NCI-H82 (cell line): ENCODE measurements at regions not wholly inside any gene's neighbourhood (a gene's known extent, or its start where the extent isn't known, plus 50 kb on each side); places are given as distances from the start of the nearest gene placed in this dataset.

Source experiments
- DNase-seq: peaks from one replicate; lab custom pipeline; 2025; lab: John Stamatoyannopoulos, UW

GRCh38 chr11:56932572-56933220 is 56.0 kb upstream of the OR5AK2 start:
- DNase-seq = no peak

- DNase-seq = no peak
Measured at GRCh38 chr11:56923116-56923515, 65.6 kb upstream of the OR5AK2 start.

GRCh38 chr11:56922421-56922820 is 66.3 kb upstream of the OR5AK2 start:
- DNase-seq = no peak

DNA sequence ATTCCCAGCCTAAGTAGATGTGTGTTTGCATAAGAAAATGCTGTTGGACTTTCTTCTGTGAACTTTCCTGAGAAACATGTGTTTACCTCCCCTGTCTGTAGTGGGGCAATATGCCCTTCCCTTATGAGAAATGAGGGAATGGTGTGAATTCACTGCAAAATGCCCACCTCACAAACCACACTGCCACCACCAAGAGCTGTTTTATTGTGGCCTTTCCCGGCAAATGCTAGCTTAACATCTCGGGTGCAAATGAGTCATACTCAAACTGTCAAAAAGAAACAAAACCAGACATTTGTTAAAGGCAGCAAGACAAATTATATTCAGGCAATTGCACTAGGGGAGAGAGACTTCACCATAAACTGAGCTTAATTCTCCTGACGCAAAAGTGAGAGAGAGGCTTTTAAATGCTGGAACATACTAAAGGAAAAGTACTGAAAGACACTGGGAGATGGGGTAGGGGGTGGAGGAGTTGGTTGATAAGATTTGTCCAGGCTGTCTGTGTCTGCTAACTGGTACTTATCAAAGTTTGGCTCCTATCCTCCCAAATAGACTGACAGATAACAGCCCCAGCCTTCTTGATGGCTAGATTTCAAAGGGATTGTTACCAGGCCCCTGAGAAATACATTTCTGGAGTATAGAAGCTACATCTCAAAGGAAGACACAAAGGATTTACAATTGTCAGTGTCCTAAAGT is 70.9 kb upstream of the OR5AK2 start:
- no peak for DNase-seq

- no peak for DNase-seq
Measured at GRCh38 chr11:56916587-56916986, 72.1 kb upstream of the OR5AK2 start.

DNA sequence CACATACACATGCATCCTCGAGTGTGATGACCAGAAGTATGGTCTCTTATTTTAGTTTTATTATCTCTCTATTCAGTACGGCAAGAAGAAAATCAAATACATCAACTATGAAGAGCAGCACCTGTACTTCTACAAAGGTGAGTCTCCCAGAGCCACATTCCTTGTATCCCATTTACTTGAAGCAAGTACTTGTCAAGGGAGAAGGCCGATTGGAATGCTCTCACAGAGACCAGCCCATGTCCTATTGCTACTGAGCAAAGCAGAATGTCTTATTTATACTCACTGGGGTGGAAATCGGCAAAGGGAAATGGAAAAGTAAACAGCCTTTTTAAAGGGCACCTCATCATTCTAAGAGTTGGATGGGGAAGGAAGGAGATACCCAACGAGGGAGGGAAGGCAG is 72.6 kb upstream of the OR5AK2 start:
- DNase-seq = no peak

GRCh38 chr11:56911312-56911711 is 77.4 kb upstream of the OR5AK2 start:
- no peak for DNase-seq

GRCh38 chr11:56910785-56911184 is 77.9 kb upstream of the OR5AK2 start:
- DNase-seq = no peak

- no peak for DNase-seq
Measured at GRCh38 chr11:56910046-56910773, 78.5 kb upstream of the OR5AK2 start.

DNA sequence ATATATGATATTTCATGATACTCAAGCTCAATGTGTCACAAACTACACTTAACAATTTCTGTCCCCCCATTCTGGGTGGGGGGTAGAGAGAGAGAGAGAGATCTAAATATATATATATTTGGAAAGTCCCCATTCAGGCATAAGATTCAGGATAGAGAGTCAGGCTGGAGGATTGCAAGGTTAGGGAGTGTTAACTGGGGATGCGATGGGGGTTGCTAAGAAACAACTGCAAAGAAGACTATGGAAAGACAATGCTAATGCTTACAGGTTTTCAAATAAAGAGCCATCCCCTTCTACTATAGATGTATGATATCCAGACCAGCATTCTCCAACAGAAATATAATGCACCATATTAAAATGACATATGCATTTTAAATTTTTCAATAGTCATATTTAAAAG is 79.2 kb upstream of the OR5AK2 start:
- DNase-seq = no peak

GRCh38 chr11:56909080-56909479 is 79.6 kb upstream of the OR5AK2 start:
- no peak for DNase-seq

DNA sequence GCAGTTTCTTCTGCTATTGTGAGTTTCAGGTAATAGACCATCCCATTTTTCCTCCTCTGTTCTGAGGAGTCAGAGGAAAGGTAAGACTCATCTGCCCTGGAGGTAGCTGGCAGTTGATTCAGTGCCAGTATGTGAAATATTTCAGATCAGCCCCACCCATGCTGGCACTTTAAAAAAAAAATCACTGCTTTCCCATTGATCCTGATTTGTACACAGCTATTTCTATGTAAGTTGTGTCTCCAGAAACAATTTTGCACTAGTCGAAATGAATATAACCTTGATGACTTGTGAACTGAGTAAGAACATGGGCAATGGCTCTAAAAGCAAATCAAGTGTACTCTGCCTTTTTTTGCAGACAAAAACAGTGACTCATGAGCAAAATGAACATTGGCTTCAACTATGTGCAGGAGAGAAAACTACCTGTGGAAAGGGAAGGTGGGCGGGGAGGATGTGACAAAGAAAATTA is 82.0 kb upstream of the OR5AK2 start:
- no peak for DNase-seq

- DNase-seq = no peak
Measured at GRCh38 chr11:56905936-56906335, 82.8 kb upstream of the OR5AK2 start.

GRCh38 chr11:56905442-56905841 is 83.3 kb upstream of the OR5AK2 start:
- no peak for DNase-seq

- no peak for DNase-seq
Measured at GRCh38 chr11:56898856-56899255, 89.9 kb upstream of the OR5AK2 start.

DNA sequence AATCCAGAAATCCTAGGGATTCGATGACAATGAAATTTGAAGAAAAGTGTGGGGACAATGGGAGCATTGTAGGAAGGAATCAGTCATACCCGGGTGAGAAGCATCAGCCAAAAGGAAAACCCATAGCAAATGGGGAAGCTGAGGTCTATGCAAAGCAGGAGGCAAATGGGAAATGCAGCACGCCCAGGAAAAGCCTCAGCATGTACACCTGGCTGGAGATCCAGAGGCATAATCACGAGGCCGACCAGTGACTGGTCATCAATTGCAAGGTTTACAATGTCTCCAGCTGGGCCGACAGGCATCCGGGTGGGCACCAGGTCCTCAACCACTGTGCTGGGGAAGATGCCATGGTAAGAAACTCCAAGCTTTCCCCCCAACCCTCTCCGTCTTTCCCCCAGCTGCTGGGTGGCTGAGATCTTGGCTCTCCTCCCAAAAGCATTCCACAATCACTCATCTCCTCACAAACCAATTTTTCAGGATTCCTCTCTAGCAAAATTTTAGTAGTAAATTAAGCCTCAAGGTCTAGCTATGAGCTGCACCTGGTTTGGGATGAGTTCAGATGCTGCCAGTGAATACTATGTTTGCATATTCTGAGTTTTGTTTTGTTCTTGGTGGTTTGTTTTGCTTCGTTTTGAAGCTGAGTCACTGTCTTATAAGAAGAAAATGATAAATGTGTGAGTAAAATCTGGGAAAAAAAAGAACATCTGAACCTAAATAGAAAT is 98.0 kb upstream of the OR5AK2 start:
- DNase-seq = no peak

DNA sequence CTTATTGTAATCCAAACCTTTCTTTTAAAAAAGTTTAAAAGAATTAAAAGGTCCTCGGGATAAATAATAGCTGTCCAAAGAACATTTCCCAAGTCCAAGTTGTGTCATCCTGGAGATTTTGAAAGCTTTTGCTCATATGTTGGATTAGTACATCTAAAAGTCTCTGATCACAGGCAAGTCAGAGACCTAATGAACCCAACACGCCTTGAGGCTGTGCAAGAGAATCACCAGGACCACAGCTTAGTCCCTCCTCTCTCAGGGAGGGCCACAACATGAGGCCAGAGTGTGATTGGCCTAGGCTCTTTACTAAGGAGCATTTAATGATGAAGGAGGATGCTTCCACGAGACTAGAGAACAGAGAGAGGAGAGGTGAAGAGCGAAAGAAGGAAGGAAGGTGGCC is 98.7 kb upstream of the OR5AK2 start:
- DNase-seq = no peak

DNA sequence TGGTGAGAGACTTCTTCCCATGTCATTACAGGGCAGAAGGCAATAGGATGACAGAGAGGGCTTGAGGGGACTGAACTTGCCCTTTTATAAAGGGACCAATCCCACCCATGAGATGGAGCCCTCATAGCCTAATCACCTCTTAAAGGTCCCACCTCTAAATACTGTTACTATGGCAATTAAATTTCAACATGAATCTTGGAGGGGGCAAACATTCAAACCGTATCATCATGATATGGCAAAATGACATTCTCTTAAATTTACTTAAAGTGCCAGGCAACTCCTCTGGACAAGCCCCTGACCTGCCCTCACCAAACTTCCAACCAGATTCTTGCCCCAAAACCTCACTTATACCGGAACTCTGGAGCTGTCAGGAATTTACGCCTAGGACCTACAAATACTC is 100.8 kb upstream of the OR5AK2 start:
- no peak for DNase-seq

GRCh38 chr11:56886455-56886854 is 102.3 kb upstream of the OR5AK2 start:
- no peak for DNase-seq

DNA sequence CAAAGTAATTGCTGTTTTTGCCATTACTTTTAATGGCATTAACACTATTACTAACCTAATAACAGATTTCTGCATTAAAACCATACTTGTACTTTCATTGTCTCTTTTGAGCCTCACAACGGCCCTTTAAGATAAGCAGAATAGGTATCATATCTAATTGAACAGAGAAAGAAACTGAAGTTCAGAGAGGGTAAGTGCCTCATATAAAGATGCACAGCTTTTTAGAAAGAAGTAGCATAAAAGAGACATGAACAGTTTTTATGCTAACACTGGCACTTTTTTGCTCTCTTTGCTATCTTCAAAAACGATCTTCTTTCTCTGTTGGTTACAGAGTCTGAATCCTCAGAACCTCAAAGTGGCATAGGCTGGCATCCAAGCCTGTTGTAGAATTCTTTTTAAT is 102.9 kb upstream of the OR5AK2 start:
- DNase-seq = no peak

DNA sequence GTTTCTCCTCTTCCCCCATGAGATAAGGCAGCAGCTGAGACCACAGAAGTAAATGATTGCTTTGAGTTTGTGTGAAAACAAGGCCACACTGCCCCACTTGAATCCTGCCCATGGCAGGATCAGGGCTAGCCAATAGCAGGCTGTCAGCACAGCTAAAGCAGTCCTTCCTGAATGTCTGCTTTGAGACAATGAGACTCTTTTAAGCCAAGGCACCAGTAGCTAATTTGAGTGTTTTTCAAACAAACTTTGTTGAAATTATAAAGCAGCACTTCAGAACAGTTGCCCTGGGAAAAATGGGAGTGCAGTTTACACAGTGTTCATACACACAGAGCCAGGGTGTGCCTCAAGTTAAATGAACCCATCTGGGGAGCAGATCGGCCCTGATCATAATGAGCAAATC is 103.5 kb upstream of the OR5AK2 start:
- no peak for DNase-seq

DNA sequence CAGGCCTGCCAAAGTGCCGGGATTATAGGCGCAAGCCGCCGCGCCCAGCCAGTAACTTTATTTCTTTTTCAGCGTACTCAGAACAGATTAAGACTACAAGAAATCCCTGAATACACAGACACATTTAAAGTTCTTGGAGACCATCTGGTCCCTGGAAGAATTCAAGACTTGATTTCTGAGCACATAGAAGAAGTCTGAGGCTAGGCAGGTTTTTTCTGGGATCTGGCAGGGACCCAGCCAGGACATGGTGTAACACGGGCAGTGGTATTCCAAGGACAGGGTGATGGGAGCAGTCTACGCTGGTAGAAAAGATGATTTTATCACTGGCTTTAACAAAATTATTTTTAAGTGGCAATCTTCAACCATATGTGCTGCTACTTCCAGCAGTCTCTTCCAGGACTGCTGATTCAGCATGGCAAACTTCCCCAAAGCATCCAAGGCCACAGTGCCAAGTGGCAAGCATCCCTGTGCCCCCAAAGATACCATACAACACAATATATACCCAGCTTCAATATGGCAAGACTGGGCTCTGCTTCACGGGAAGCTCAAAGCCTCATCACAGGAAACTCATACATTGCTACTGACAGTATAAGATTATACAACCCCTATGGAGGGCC is 105.2 kb upstream of the OR5AK2 start:
- DNase-seq = no peak
